Stimulated activated CD4-positive, alpha-beta T cell treated with anti-CD3 and anti-CD28 coated beads, Interleukin-1b, Interleukin-23, amount 100 ng/mL, for 24 hours (primary cell): ENCODE measurements at regions not wholly inside any gene's neighbourhood (a gene's known extent, or its start where the extent isn't known, plus 50 kb on each side); places are given as distances from the start of the nearest gene placed in this dataset.

Experiments
- DNase-seq, 4 experiments: peaks; one replicate each; pipeline ENCODE4 v3.0.0-alpha.2; 2020; ENCODE audit warnings: low read depth in 4 of 4, low spot score in 1 of 4

GRCh38 chr6:21508753-21509152, 84.8 kb upstream of the SOX4 start:
- no peak for DNase-seq

GRCh38 chr6:21511891-21512550, 81.5 kb upstream of the SOX4 start:
- DNase-seq: no peak

GRCh38 chr6:21514288-21514687, 79.3 kb upstream of the SOX4 start:
- no peak for DNase-seq

DNA sequence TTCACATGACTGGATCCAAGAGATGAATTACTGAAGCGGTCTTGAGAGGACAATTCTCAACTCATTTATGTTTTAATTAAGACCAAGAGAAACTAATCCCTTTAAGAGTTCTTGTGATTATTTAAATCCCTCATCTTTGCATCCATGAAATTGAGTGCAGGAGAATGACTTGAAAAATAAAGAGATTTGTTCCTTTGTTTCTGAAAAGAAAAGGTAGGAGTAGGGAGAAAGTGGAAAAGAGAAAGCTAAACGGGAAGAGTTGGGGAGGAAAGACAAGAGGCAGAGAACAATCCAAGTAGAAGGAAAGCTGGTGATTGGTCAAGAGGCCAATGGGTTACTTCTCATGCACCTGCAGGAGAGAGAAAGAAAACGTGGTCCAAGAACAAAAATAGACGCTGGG, 75.2 kb upstream of the SOX4 start:
- DNase-seq: no peak

- no peak for DNase-seq
These were observed 73.9 kb upstream of the SOX4 start for GRCh38 chr6:21519642-21520041.

- DNase-seq: no peak
These were observed 72.3 kb upstream of the SOX4 start for GRCh38 chr6:21521276-21521675.

DNA sequence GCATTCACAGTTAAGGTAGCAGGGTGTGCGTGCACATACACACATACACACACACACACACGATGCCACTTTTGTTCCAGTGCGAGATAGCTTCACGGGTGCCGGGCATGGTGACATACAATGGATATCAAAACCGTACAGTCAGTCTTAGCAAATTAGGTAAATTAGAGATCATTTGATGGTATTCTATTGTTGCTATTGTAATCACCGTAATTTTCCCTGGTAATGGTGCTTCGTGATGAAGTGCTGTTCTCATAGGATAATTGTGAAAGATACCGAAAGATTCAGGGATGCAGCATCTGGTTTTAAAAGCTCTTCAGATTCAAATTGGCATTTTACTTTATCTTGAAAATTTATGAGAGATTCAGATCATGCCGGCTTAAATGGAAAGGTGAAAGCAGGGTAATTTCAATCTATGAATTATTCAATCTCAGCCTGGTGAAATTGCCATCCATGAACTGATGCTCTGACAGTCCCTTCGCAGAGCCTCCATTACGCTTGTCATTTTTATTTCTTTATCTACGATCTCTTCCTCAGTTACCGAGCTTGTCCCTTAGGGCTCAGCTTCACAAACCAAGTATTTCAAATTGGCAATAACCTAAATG, 71.3 kb upstream of the SOX4 start:
- no peak for DNase-seq

DNA sequence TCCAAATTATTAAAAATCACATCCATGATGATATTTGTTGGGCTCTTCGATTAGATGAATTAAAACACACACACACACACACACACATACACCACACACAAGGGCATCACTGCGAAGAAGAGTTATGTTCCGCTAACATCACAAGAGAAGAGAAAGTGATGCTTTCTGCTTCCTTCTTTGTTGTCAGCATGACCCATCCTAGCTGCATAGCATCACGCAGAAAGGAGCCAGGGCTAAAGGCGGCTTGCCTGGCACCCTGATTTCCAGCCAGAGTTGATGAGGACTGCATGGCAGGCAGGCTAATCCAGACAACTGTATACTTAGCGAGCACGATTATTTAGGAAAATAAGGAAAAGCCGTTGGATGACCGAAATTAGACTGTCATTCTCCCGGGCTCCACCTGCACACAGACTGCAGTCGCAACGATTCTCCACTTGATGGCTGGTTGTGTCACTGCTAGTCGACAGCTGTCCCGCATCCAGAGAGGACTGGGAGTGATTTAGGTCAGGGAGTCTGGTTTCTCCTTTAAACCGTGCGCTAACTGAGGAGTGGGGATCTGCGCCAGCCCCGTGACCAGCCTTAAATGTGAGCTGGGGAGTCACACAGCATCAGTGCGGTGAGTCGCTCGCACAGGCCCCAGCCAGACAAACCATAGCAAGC, 70.6 kb upstream of the SOX4 start:
- no peak for DNase-seq

GRCh38 chr6:21523652-21524051, 69.9 kb upstream of the SOX4 start:
- DNase-seq: no peak

DNA sequence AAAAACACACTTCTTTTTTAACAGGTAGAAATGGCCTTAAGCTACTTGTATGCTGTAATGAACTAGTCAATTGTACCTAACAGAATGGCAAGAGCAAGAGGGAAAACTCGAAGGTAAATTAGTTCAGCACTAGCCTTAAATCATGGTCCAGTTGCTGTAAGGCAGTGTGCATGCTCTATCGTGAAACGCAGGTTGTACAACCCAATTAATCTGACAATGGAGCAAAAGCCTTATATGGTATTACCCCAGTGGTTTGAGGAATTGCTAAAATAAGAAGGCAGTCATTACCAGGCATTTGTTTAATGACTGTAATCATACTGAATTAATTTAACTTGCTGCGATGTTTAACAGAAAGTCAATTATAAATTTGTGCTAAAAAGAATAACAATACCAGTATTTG, 69.3 kb upstream of the SOX4 start:
- DNase-seq: no peak

DNA sequence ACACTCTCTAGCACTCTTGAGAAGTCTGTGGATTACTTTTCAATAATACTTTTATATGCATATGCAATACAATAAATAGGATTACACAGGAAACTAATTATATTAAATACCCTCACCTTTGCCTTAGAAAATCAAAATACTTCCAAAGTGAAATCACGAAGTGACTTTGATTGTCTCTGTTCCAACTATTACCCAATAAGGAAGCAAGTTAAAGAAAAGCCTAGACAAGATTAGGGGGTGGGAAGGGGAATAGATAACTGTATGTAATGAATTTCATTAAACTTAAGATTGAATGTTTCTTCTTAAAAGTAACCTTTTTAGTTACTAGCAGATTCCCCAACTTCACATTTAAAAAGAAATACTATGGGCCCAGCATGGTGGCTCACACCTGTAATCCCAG, 66.6 kb upstream of the SOX4 start:
- DNase-seq: no peak

GRCh38 chr6:21527731-21528130, 65.8 kb upstream of the SOX4 start:
- no peak for DNase-seq

GRCh38 chr6:21529431-21529830, 64.1 kb upstream of the SOX4 start:
- DNase-seq: no peak

DNA sequence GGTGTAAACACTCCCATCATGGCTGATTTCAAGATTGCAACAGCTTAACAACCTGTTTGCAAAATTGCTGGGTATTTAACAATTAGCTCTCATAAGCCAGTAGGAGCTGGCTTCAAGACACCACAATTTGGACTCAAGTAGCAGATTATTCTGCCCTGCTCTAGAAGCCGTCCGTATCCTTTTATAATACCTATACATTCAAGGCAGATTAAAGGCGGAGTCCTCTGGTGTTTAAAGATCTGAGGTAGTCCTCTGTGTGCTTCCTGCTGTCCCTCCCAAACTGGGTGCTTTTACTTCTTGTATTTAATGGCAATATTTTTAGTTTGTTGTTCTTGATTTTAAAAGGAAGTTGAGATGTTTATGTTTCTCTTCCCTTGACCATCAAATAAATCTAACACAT, 62.2 kb upstream of the SOX4 start:
- no peak for DNase-seq

GRCh38 chr6:21533678-21534077, 59.9 kb upstream of the SOX4 start:
- no peak for DNase-seq

DNA sequence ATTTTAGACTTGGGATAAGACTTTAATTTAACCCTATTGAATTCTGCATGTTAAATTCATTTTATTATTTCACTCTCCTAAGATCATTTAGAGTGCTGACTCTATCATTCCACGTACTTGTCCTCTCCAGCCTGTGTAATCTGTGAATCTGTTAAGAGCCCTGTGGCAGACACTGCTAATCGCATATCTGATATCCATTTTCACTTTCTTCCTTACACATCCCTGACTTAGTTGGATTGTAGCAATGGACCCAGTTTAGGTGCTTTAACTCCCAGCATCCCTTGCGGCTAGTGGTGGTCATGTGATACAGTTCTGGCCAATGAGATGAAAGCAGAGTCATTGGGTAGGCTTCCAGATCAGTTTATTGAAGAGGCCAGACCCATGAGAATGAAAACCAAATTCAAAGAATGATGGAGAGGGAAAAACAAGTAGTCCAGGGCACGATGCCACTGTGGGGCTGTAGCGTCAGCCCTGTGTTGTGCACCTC, 57.2 kb upstream of the SOX4 start:
- DNase-seq: no peak

DNA sequence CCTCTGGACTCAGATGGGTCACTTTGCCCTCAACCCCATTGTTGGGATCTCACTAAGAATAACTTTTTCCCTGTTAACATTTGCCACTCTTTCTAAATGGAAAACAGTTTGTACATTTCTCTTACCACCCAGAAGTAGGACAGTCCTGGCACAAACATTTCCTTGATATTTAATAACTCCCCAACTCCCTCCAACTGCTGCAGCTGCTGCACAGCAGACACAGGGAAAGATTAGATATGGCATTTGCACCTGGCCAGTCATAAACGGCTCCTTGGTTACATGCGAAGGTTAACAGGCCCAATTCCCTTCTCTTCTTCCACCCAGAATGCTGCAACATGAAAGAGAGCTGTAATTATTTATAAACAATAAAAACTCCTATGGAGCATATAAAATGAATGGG, 55.9 kb upstream of the SOX4 start:
- DNase-seq: no peak

DNA sequence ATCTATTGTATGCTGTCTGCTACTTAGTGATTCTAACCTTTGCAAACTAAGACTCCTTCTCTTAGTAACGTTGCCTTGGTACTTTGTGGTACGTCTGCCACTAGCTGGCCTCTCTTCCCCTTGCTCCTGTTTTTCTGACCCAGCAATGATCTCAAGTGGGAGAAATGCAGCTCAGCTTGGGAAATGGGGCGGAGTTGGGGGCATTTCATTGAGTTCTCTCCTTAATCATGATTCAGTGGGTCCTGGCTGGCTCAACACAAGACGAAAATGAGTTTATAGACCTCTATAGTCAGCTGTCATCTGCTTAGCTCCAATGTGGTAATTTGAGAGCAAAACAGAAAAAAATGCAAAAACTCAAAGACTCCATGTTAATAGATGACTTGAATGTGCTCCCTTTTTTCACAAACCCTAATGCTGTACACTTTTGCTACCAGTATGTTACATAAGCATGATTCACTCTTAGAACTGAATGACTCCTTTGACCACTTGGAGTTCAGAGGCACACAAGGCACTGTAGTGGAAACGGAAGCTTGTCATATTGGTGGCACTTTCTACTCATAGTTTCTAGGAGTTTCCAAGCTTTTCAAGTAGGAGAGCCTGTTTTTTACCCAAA, 55.3 kb upstream of the SOX4 start:
- no peak for DNase-seq

DNA sequence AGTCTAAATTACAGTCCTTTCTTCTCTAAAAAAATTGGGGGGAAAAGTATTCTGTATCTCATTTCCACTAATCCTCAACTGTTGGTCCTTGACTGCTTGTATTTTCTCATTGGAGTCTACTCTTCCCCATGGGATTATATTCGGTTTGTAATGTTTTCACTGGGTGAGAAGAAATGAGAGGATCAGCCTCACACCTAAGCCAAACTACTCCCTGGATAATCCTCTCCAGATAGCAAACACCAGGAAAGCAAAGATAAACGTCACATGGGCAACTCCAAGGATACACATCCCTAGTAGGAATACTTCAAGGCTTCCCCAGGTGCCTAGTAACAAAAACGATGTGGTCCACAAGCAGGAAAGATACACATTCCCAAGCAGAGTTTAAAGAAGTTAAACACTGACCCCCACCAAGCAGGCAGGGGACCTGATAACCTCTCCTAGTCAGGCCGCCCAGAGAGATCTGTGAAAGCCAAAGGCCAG, 53.9 kb upstream of the SOX4 start:
- no peak for DNase-seq
